NCI-H2029 treated with DMSO at 0.1 percent for 48 hours (cell line): ENCODE measurements at regions not wholly inside any gene's neighbourhood (a gene's known extent, or its start where the extent isn't known, plus 50 kb on each side); places are given as distances from the start of the nearest gene placed in this dataset.

ENCODE experiments used
- DNase-seq: peaks from one replicate; lab custom pipeline; 2025; lab: John Stamatoyannopoulos, UW

GRCh38 chr3:23664459-23664858, 141.3 kb upstream of the UBE2E1 start:
- DNase-seq: no peak

- DNase-seq: no peak
Observed at GRCh38 chr3:23665741-23666140, 140.0 kb upstream of the UBE2E1 start.

GRCh38 chr3:23666818-23667217, 138.9 kb upstream of the UBE2E1 start:
- DNase-seq: no peak

- DNase-seq: no peak
Observed at GRCh38 chr3:23667536-23668429, 138.0 kb upstream of the UBE2E1 start.

GRCh38 chr3:23668430-23668904, 137.3 kb upstream of the UBE2E1 start:
- DNase-seq: no peak

- DNase-seq: no peak
Observed at GRCh38 chr3:23669541-23670255, 136.1 kb upstream of the UBE2E1 start.

GRCh38 chr3:23671851-23672589, 133.7 kb upstream of the UBE2E1 start:
- no peak for DNase-seq

- DNase-seq: no peak
Observed at GRCh38 chr3:23672628-23673027, 133.1 kb upstream of the UBE2E1 start.

GRCh38 chr3:23675010-23675409, 130.7 kb upstream of the UBE2E1 start:
- no peak for DNase-seq

- DNase-seq: no peak
Observed at GRCh38 chr3:23676093-23676492, 129.7 kb upstream of the UBE2E1 start.

GRCh38 chr3:23682646-23683045, 123.1 kb upstream of the UBE2E1 start:
- DNase-seq: no peak

GRCh38 chr3:23685541-23686258, 120.1 kb upstream of the UBE2E1 start:
- DNase-seq: peak; percentile 63

GRCh38 chr3:23686519-23686918, 119.2 kb upstream of the UBE2E1 start:
- DNase-seq: no peak

GRCh38 chr3:23691357-23691895, 114.3 kb upstream of the UBE2E1 start:
- DNase-seq: no peak

GRCh38 chr3:23696842-23697241, 108.9 kb upstream of the UBE2E1 start:
- DNase-seq: no peak

- DNase-seq: no peak
Observed at GRCh38 chr3:23697416-23697815, 108.3 kb upstream of the UBE2E1 start.

GRCh38 chr3:23698652-23699313, 107.0 kb upstream of the UBE2E1 start:
- DNase-seq: no peak

GRCh38 chr3:23700616-23701015, 105.1 kb upstream of the UBE2E1 start:
- no peak for DNase-seq

GRCh38 chr3:23701716-23702597, 103.8 kb upstream of the UBE2E1 start:
- DNase-seq: no peak

GRCh38 chr3:23704298-23704697, 101.5 kb upstream of the UBE2E1 start:
- no peak for DNase-seq
